Ishikawa (cell line): ENCODE measurements at regions not wholly inside any gene's neighbourhood (a gene's known extent, or its start where the extent isn't known, plus 50 kb on each side); places are given as distances from the start of the nearest gene placed in this dataset.

ENCODE experiments used
- CEBPB ChIP-seq: IDR thresholded peaks from 2 replicates; pipeline ENCODE4 v1.6.1; 2012
- CREB1 ChIP-seq: IDR thresholded peaks from 2 replicates; pipeline ENCODE4 v1.6.1; 2012; ENCODE audit warnings: low read depth
- EGR1 ChIP-seq: IDR thresholded peaks from 2 replicates; pipeline ENCODE4 v1.6.1; 2012
- EP300 ChIP-seq: IDR thresholded peaks from 2 replicates; pipeline ENCODE4 v1.6.1; 2012; ENCODE audit warnings: borderline replicate concordance
- FOXM1 ChIP-seq: IDR thresholded peaks from 2 replicates; pipeline ENCODE4 v1.6.1; 2012; ENCODE audit warnings: low read depth, borderline replicate concordance
- MAX ChIP-seq: IDR thresholded peaks from 2 replicates; pipeline ENCODE4 v1.6.1; 2012
- NFIC ChIP-seq: IDR thresholded peaks from 2 replicates; pipeline ENCODE4 v1.6.1; 2012
- RAD21 ChIP-seq: IDR thresholded peaks from 2 replicates; pipeline ENCODE4 v1.6.1; 2012; ENCODE audit warnings: low read depth
- REST ChIP-seq: IDR thresholded peaks from 2 replicates; pipeline ENCODE4 v1.6.1; 2012; ENCODE audit warnings: low read depth, mild to moderate bottlenecking
- TAF1 ChIP-seq: IDR thresholded peaks from 2 replicates; pipeline ENCODE4 v1.6.1; 2012; ENCODE audit warnings: low read depth, mild to moderate bottlenecking
- TCF12 ChIP-seq: IDR thresholded peaks from 2 replicates; pipeline ENCODE4 v1.6.1; 2012; ENCODE audit warnings: low read depth
- TEAD4 ChIP-seq: IDR thresholded peaks from 2 replicates; pipeline ENCODE4 v1.6.1; 2012
- USF1 ChIP-seq: IDR thresholded peaks from 2 replicates; pipeline ENCODE4 v1.6.1; 2012
- YY1 ChIP-seq: IDR thresholded peaks from 2 replicates; pipeline ENCODE4 v1.6.1; 2012; ENCODE audit warnings: low read depth
- ZBTB7A ChIP-seq: IDR thresholded peaks from 2 replicates; pipeline ENCODE4 v1.6.1; 2012; ENCODE audit warnings: low read depth

GRCh38 chr5:155836089-155836803, 490.7 kb upstream of the SGCD start:
- no peak for TF ChIP-seq TAF1
- TF ChIP-seq NFIC, result no peak
- TF ChIP-seq TCF12, result no peak
- no peak for TF ChIP-seq REST
- TF ChIP-seq TEAD4, result no peak
- no peak for TF ChIP-seq RAD21
- TF ChIP-seq CREB1, result no peak
- no peak for TF ChIP-seq CEBPB
- TF ChIP-seq MAX, result no peak
- no peak for TF ChIP-seq USF1
- no peak for TF ChIP-seq EGR1
- no peak for TF ChIP-seq FOXM1
- no peak for TF ChIP-seq ZBTB7A

- TF ChIP-seq EP300 (no peak), FOXM1 (no peak), RAD21 (no peak), REST (no peak), TEAD4 (no peak), CEBPB (no peak), CREB1 (no peak), TCF12 (no peak), NFIC (no peak), EGR1 (no peak), YY1 (no peak), TAF1 (no peak), USF1 (no peak), MAX (no peak), ZBTB7A (no peak)
Measured at GRCh38 chr5:155838394-155838793, 488.6 kb upstream of the SGCD start.

GRCh38 chr5:155839251-155840037, 487.5 kb upstream of the SGCD start:
- TF ChIP-seq YY1 (no peak), EGR1 (no peak), MAX (no peak), USF1 (no peak), ZBTB7A (no peak), CEBPB (no peak), TAF1 (no peak), TEAD4 (no peak), TCF12 (no peak), FOXM1 (no peak), RAD21 (no peak), NFIC (no peak), CREB1 (no peak), EP300 (no peak), REST (no peak)
